Urinary bladder (tissue), 3 donors: ENCODE measurements at regions not wholly inside any gene's neighbourhood (a gene's known extent, or its start where the extent isn't known, plus 50 kb on each side); places are given as distances from the start of the nearest gene placed in this dataset.

Source experiments
- DNase-seq: peaks from one replicate; pipeline ENCODE4 v3.0.0-alpha.2; 2015; ENCODE audit errors: extremely low spot score
- H3K27ac ChIP-seq: one replicate; pipeline ENCODE4 v1.5.1; 2013; ENCODE audit warnings: low read depth, mild to moderate bottlenecking, moderate library complexity
- H3K36me3 ChIP-seq: one replicate; pipeline ENCODE4 v1.6.1; 2013; ENCODE audit warnings: mild to moderate bottlenecking, moderate library complexity; ENCODE audit not compliant: insufficient read depth
- H3K4me1 ChIP-seq: one replicate; pipeline ENCODE4 v1.6.1; 2013; ENCODE audit warnings: mild to moderate bottlenecking, moderate library complexity; ENCODE audit not compliant: insufficient read depth
- H3K4me3 ChIP-seq: one replicate; pipeline ENCODE4 v1.5.1; 2013; ENCODE audit warnings: low read depth, low read length
- WGBS: extraction: QIAGEN DNeasy Blood & Tissue Kit; methylation state at CpG from one replicate; pipeline ENCODE4 v1.1.7; 2013; 5-methylcytosine and 5-hydroxymethylcytosine counted together
- donor health status: healthy with polysubstance abuse.
- donor health status: healthy.

GRCh38 chr15:91542226-91542625, 311.3 kb upstream of the SLCO3A1 start:
- H3K4me3 ChIP-seq: no peak overlapping the region
- DNase-seq: no peak
- H3K4me1 ChIP-seq: no peaks in the 10 kb centered on the region
- 37% methylated on average over 3 of the region's 3 CpGs for WGBS
- H3K36me3 ChIP-seq: no peaks in the 10 kb centered on the region
- no peak overlapping the region for H3K27ac ChIP-seq

DNA sequence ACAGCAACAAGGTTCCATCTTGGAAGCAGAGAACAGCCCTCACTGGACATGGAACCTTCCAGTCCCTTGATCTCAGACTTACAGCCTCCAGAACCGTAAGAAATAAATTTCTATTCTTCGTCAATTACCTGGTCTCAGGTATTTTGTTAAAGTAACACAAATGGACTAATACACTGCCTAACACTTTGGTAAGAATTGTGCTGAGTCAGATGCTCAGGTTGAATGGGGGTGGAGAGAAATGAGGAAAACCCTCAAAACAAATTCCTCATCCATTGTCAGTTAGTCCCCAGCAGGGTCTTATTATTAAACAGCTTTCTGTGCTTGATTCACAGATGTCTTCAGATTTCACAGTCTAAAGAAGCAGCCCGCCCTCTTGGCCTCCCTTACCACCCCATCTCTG, 306.2 kb upstream of the SLCO3A1 start:
- Histone ChIP-seq H3K4me3 (no peak overlapping the region), H3K27ac (no peak overlapping the region), H3K36me3 (no peaks in the 10 kb centered on the region), H3K4me1 (no peaks in the 10 kb centered on the region)
- 93% methylated on average over 3 of the region's 3 CpGs for WGBS
- DNase-seq: no peak

- WGBS: 60% methylated on average over 4 of the region's 4 CpGs
- DNase-seq: no peak
- Histone ChIP-seq H3K4me3 (no peak overlapping the region), H3K4me1 (no peaks in the 10 kb centered on the region), H3K27ac (no peak overlapping the region), H3K36me3 (no peaks in the 10 kb centered on the region)
Measured at GRCh38 chr15:91548549-91548948, 305.0 kb upstream of the SLCO3A1 start.

GRCh38 chr15:91549581-91549980, 303.9 kb upstream of the SLCO3A1 start:
- Histone ChIP-seq H3K4me1 (no peaks in the 10 kb centered on the region), H3K4me3 (no peak overlapping the region), H3K27ac (no peak overlapping the region), H3K36me3 (no peaks in the 10 kb centered on the region)
- DNase-seq: no peak
- WGBS: 83% methylated on average over 1 of the region's 1 CpG

- H3K4me3 ChIP-seq: no peak overlapping the region
- 80% methylated on average over 5 of the region's 5 CpGs for WGBS
- DNase-seq: no peak
- no peaks in the 10 kb centered on the region for H3K36me3 ChIP-seq
- H3K27ac ChIP-seq: no peak overlapping the region
- no peaks in the 10 kb centered on the region for H3K4me1 ChIP-seq
Measured at GRCh38 chr15:91552555-91552954, 301.0 kb upstream of the SLCO3A1 start.

GRCh38 chr15:91553196-91553854, 300.2 kb upstream of the SLCO3A1 start:
- H3K27ac ChIP-seq: no peak overlapping the region
- WGBS: 55% methylated on average over 6 of the region's 6 CpGs
- H3K4me1 ChIP-seq: no peaks in the 10 kb centered on the region
- H3K4me3 ChIP-seq: no peak overlapping the region
- no peaks in the 10 kb centered on the region for H3K36me3 ChIP-seq
- DNase-seq: no peak

DNA sequence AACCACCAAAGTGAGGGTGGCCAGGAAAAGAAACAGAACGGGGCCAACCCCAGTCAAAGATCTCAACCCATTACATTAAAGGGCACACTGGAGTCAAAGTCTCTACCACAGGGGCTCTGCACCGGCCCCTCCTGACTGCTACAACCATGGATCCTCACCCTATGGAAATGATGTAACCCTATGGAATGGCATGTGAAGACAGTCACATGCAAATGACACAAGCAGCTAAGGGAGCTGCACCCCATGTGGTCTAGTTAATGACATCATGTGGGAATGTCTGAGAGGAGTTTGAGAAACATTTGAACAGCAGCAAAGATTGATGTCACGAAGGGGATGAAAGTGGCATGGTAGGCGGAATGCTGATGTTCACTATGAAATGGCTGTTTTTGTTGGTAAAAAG, 298.2 kb upstream of the SLCO3A1 start:
- 91% methylated on average over 4 of the region's 4 CpGs for WGBS
- DNase-seq: no peak
- Histone ChIP-seq H3K4me1 (no peaks in the 10 kb centered on the region), H3K27ac (no peak overlapping the region), H3K4me3 (no peak overlapping the region), H3K36me3 (no peaks in the 10 kb centered on the region)

- Histone ChIP-seq H3K4me3 (no peak overlapping the region), H3K4me1 (no peaks in the 10 kb centered on the region), H3K36me3 (no peaks in the 10 kb centered on the region), H3K27ac (no peak overlapping the region)
- no peak for DNase-seq
- 87% methylated on average over 5 of the region's 5 CpGs for WGBS
Measured at GRCh38 chr15:91556926-91557325, 296.6 kb upstream of the SLCO3A1 start.

GRCh38 chr15:91559066-91559465, 294.4 kb upstream of the SLCO3A1 start:
- no peak for DNase-seq
- Histone ChIP-seq H3K4me3 (no peak overlapping the region), H3K36me3 (no peaks in the 10 kb centered on the region), H3K27ac (no peak overlapping the region), H3K4me1 (no peaks in the 10 kb centered on the region)
- 93% methylated on average over 3 of the region's 3 CpGs for WGBS

DNA sequence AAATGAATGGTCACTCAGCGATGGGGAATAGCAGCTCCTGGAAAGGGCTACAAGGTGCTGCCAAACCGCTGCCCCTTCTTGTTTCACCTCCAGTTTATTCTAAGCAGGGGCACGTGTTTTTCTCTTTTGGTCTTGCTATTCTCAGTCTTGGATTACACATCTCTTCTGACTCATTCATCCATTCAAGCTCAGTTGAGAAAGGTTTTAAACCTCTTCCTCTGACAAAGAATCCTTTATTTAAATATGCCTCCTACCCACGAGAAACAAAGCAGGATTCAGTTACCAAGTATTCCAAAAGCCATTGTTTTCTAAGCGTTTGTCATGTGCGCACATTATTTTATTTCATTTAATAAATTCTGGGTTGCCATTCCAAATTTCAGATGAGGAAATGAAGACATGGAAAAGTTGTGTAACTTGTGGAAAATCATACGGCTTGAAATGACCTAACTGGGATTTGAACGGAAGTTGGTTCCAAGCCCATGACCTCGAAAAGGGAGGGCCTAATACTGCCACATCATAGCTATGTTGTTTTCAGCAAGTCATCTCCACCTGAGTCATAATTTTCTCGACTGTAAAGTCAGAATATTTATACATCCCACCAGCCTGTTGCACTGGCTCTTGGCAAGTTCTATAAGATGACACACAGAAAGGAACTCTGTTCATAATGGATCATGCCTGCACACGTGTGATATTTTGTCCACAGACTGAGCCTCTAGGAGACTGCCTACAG, 292.0 kb upstream of the SLCO3A1 start:
- Histone ChIP-seq H3K4me3 (no peak overlapping the region), H3K36me3 (no peaks in the 10 kb centered on the region), H3K4me1 (no peaks in the 10 kb centered on the region), H3K27ac (no peak overlapping the region)
- WGBS: 46% methylated on average over 11 of the region's 11 CpGs
- DNase-seq: no peak

DNA sequence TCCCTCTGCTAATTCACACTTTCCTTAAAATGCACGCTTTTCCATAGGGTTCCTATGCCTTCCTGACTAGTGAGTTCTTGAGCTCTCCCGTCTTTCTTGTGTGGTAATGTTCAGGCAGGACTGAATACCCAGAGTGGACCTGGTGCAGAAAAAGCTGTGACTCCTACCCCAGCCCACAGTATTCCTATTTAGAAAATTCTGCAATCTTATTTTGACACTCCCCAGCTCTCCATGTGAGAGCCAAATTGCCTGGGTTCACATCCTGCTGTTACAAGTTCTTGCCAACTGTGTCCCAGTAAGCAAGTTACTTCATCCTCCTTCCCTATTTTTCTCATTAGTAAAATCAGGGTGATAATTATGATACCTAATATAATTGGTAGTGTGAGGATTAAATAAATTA, 290.8 kb upstream of the SLCO3A1 start:
- DNase-seq: no peak
- no peak overlapping the region for H3K27ac ChIP-seq
- no peaks in the 10 kb centered on the region for H3K4me1 ChIP-seq
- H3K36me3 ChIP-seq: no peaks in the 10 kb centered on the region
- H3K4me3 ChIP-seq: no peak overlapping the region
- 79% methylated on average over 2 of the region's 2 CpGs for WGBS

GRCh38 chr15:91564631-91565030, 288.9 kb upstream of the SLCO3A1 start:
- DNase-seq: no peak
- no peak overlapping the region for H3K4me3 ChIP-seq
- 63% methylated on average over 3 of the region's 3 CpGs for whole genome bisulfite sequencing
- no peaks in the 10 kb centered on the region for H3K36me3 ChIP-seq
- no peak overlapping the region for H3K27ac ChIP-seq
- no peaks in the 10 kb centered on the region for H3K4me1 ChIP-seq

- Histone ChIP-seq H3K4me1 (no peaks in the 10 kb centered on the region), H3K27ac (no peak overlapping the region), H3K4me3 (no peak overlapping the region), H3K36me3 (no peaks in the 10 kb centered on the region)
- WGBS: 75% methylated on average over 4 of the region's 4 CpGs
- DNase-seq: no peak
Measured at GRCh38 chr15:91566141-91566540, 287.4 kb upstream of the SLCO3A1 start.

DNA sequence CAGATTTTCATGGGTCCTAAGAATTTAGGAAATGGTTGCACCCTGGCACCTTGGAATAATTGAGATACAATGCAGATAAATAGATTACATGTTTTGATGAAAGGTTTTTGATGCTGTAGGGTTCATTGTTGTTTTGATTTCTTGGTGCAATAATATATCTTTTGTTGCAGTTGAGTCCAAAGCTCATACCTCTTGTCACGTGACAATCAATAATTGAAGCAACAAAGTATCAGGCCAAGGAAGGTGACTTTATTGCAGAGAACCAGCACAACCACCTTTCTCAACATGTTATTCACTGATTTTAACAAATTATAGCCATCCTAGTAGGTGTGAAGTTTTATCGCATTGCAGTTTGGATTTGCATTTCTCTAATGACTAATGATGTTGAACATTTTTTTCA, 285.5 kb upstream of the SLCO3A1 start:
- 88% methylated on average over 2 of the region's 2 CpGs for WGBS
- Histone ChIP-seq H3K27ac (no peak overlapping the region), H3K4me3 (no peak overlapping the region), H3K36me3 (no peaks in the 10 kb centered on the region), H3K4me1 (no peaks in the 10 kb centered on the region)
- DNase-seq: no peak
